H1 (cell line): ENCODE measurements at regions not wholly inside any gene's neighbourhood (a gene's known extent, or its start where the extent isn't known, plus 50 kb on each side); places are given as distances from the start of the nearest gene placed in this dataset.
A peak's percentile ranks its signal among the peaks of the same experiment; 100 is the strongest.

Experiments
- CTCF ChIA-PET: fragments of 300-600 bp; sonication (Branson Sonifier 250); formaldehyde crosslinking; loops from one replicate; lab custom pipeline; 2021; ENCODE audit not compliant: partially characterized antibody; lab: Charles Lee
- POLR2A ChIA-PET: fragments of 300-600 bp; sonication (Branson Sonifier 250); formaldehyde crosslinking; loops from one replicate; lab custom pipeline; 2021; ENCODE audit warnings: inconsistent platforms; ENCODE audit not compliant: partially characterized antibody; lab: Charles Lee
- DNase-seq, 2 experiments: peaks; one replicate each; pipeline versions ENCODE4 v3.0.0 to v3.0.0-alpha.2; 2010 to 2022; ENCODE audit warnings: low spot score in 2 of 2, low read depth in 1 of 2, mixed read lengths in 1 of 2
- FAIRE-seq: peaks from 2 replicates; lab custom pipeline; 2011; peaks lifted over from hg19 to GRCh38; lab: Jason Lieb, UNC
- H2AFZ ChIP-seq: 2 replicates; pipeline ENCODE4 v1.8.1; 2012; ENCODE audit warnings: low read length, inconsistent platforms
- H2AK5ac ChIP-seq: 2 replicates; pipeline ENCODE4 v1.6.1; 2013; ENCODE audit warnings: low read depth, low read length
- H2BK120ac ChIP-seq: replicated peaks from 2 replicates; pipeline ENCODE3; 2013; ENCODE audit warnings: low read depth, low read length, inconsistent platforms
- H2BK12ac ChIP-seq: 2 replicates; pipeline ENCODE4 v1.6.1; 2013; ENCODE audit warnings: low read depth, low read length
- H2BK15ac ChIP-seq: 2 replicates; pipeline ENCODE4 v1.6.1; 2013; ENCODE audit warnings: low read length
- H2BK20ac ChIP-seq: 2 replicates; pipeline ENCODE4 v1.6.1; 2013; ENCODE audit warnings: low read length
- H2BK5ac ChIP-seq: 2 replicates; pipeline ENCODE4 v1.6.1; 2013; ENCODE audit warnings: low read depth, low read length
- H3K14ac ChIP-seq: 2 replicates; pipeline ENCODE4 v1.6.1; 2013; ENCODE audit warnings: inconsistent platforms; ENCODE audit not compliant: insufficient read length
- H3K18ac ChIP-seq: 2 replicates; pipeline ENCODE4 v1.6.1; 2013; ENCODE audit warnings: low read length; ENCODE audit errors: extremely low read depth
- H3K23ac ChIP-seq: 2 replicates; pipeline ENCODE4 v1.6.1; 2013; ENCODE audit warnings: inconsistent platforms; ENCODE audit not compliant: insufficient read length
- H3K23me2 ChIP-seq: 2 replicates; pipeline ENCODE4 v1.6.1; 2013; ENCODE audit warnings: low read depth, low read length
- H3K27ac ChIP-seq: 2 replicates; pipeline ENCODE4 v1.6.1; 2011; ENCODE audit warnings: low read depth, low read length, inconsistent platforms
- H3K27me3 ChIP-seq, 4 experiments: replicated peaks in 1 of 4; 1 replicate in 1 of 4; 2 replicates in 3 of 4; pipeline versions ENCODE4 v1.6.1 to v1.8.1; 2011 to 2013; ENCODE audit warnings: low read length in 3 of 4, mild to moderate bottlenecking in 3 of 4, inconsistent platforms in 2 of 4, mixed read lengths in 2 of 4, moderate library complexity in 1 of 4; ENCODE audit not compliant: control insufficient read depth in 3 of 4, insufficient read depth in 3 of 4; ENCODE audit errors: extremely low read depth in 1 of 4
- H3K36me3 ChIP-seq, 4 experiments: 2 replicates each; pipeline versions ENCODE4 v1.6.1 to v1.8.1; 2011 to 2013; ENCODE audit warnings: mild to moderate bottlenecking in 4 of 4, low read length in 3 of 4, moderate library complexity in 2 of 4, control low read depth in 1 of 4, inconsistent platforms in 1 of 4; ENCODE audit not compliant: insufficient read depth in 4 of 4, control insufficient read depth in 2 of 4
- H3K4ac ChIP-seq: replicated peaks from 2 replicates; pipeline ENCODE3; 2013; ENCODE audit warnings: low read length, low read depth, mixed read lengths, inconsistent platforms; ENCODE audit not compliant: insufficient read length
- H3K4me1 ChIP-seq, 4 experiments: replicated peaks in 1 of 4; 1 replicate in 1 of 4; 2 replicates in 3 of 4; pipeline versions ENCODE4 v1.6.1 to v1.8.1; 2011 to 2013; ENCODE audit warnings: low read length in 3 of 4, inconsistent platforms in 2 of 4, mixed read lengths in 1 of 4; ENCODE audit not compliant: insufficient read depth in 4 of 4, control insufficient read depth in 3 of 4
- H3K4me2 ChIP-seq, 2 experiments: 2 replicates each; pipeline versions ENCODE4 v1.6.1 to v1.8.1; 2011 to 2013; ENCODE audit warnings: low read depth in 2 of 2, low read length in 2 of 2, control low read depth in 1 of 2, inconsistent platforms in 1 of 2, mild to moderate bottlenecking in 1 of 2; ENCODE audit not compliant: insufficient read depth in 1 of 2
- H3K4me3 ChIP-seq, 4 experiments: fragments of 200-600, 300-600 bp in 1 of 4; sonication (generic), shearing (Covaris generic), sonication (Bioruptor Twin) in 1 of 4; 2 replicates each; pipeline versions ENCODE4 v1.5.1 to v1.8.1; 2011 to 2016; ENCODE audit warnings: low read length in 4 of 4, low read depth in 3 of 4, control low read depth in 2 of 4, inconsistent platforms in 2 of 4, mild to moderate bottlenecking in 2 of 4, mixed read lengths in 1 of 4, moderate library complexity in 1 of 4; ENCODE audit not compliant: insufficient read depth in 2 of 4; ENCODE audit errors: extremely low read depth in 1 of 4
- H3K56ac ChIP-seq: replicated peaks from 2 replicates; pipeline ENCODE3; 2013; ENCODE audit warnings: low read depth, mild to moderate bottlenecking, mixed read lengths, low read length, inconsistent platforms; ENCODE audit not compliant: insufficient read length
- H3K79me1 ChIP-seq: 2 replicates; pipeline ENCODE4 v1.6.1; 2013; ENCODE audit warnings: low read depth, low read length, control low read depth
- H3K79me2 ChIP-seq, 2 experiments: 2 replicates each; pipeline versions ENCODE4 v1.6.1 to v1.8.1; 2012 to 2013; ENCODE audit warnings: low read length in 2 of 2, mild to moderate bottlenecking in 2 of 2, inconsistent platforms in 1 of 2; ENCODE audit not compliant: insufficient read depth in 2 of 2, control insufficient read depth in 1 of 2
- H3K9ac ChIP-seq, 4 experiments: replicated peaks in 1 of 4; 1 replicate in 1 of 4; 2 replicates in 3 of 4; pipeline versions ENCODE4 v1.6.1 to v1.8.1; 2011 to 2013; ENCODE audit warnings: low read depth in 3 of 4, low read length in 3 of 4, control low read depth in 2 of 4, mild to moderate bottlenecking in 2 of 4, moderate library complexity in 2 of 4, inconsistent platforms in 1 of 4; ENCODE audit errors: extremely low read depth in 1 of 4
- H3K9me3 ChIP-seq, 2 experiments: 2 replicates each; pipeline versions ENCODE4 v1.6.1 to v1.8.1; 2012 to 2013; ENCODE audit warnings: mild to moderate bottlenecking in 2 of 2, moderate library complexity in 2 of 2, control low read depth in 1 of 2, inconsistent platforms in 1 of 2, low read depth in 1 of 2, low read length in 1 of 2, mixed read lengths in 1 of 2; ENCODE audit not compliant: insufficient read depth in 2 of 2
- H4K20me1 ChIP-seq, 2 experiments: replicated peaks in 1 of 2; 2 replicates each; pipeline versions ENCODE3 to v1.8.1; 2011 to 2013; ENCODE audit warnings: inconsistent platforms in 2 of 2, low read length in 2 of 2, mild to moderate bottlenecking in 1 of 2; ENCODE audit not compliant: insufficient read depth in 2 of 2, control insufficient read depth in 1 of 2
- H4K5ac ChIP-seq: 2 replicates; pipeline ENCODE4 v1.6.1; 2013; ENCODE audit warnings: low read length, low read depth, mixed read lengths, inconsistent platforms; ENCODE audit not compliant: insufficient read length
- H4K8ac ChIP-seq: 2 replicates; pipeline ENCODE4 v1.8.0; 2013; ENCODE audit warnings: mild to moderate bottlenecking, moderate library complexity, low read length, inconsistent platforms; ENCODE audit not compliant: insufficient read depth; ENCODE audit errors: extremely low read depth
- H4K91ac ChIP-seq: replicated peaks from 2 replicates; pipeline ENCODE3; 2013; ENCODE audit warnings: low read length, mixed read lengths, inconsistent platforms; ENCODE audit not compliant: insufficient read length
- ASH2L ChIP-seq: fragments of 200-600, 300-600 bp; sonication (generic); IDR thresholded peaks from one replicate; pipeline ENCODE4 v1.7.1; 2017; ENCODE audit warnings: low read length
- CBX8 ChIP-seq: fragments of 300-800, 300-1000 bp; sonication (generic); IDR thresholded peaks from 2 replicates; pipeline ENCODE4 v1.7.1; 2016; ENCODE audit warnings: low read depth, low read length, borderline replicate concordance
- EZH2 ChIP-seq: fragments of 200-600 bp; sonication (generic); IDR thresholded peaks from 2 replicates; pipeline ENCODE4 v1.7.1; 2012; ENCODE audit warnings: low read depth, mild to moderate bottlenecking, moderate library complexity, low read length, inconsistent platforms; ENCODE audit not compliant: severe bottlenecking
- HDAC2 ChIP-seq, 2 experiments: fragments of 300-600 bp in 1 of 2; sonication (generic) in 1 of 2; IDR thresholded peaks; 2 replicates each; pipeline ENCODE4 v1.6.1; 2011 to 2012; ENCODE audit warnings: low read depth in 2 of 2, low read length in 2 of 2, mild to moderate bottlenecking in 2 of 2, moderate library complexity in 2 of 2, borderline replicate concordance in 1 of 2, inconsistent platforms in 1 of 2
- JUND ChIP-seq: IDR thresholded peaks from 2 replicates; pipeline ENCODE4 v1.6.1; 2011; ENCODE audit warnings: mild to moderate bottlenecking, improper control_type of control experiment, low read length
- MAFK ChIP-seq: IDR thresholded peaks from 2 replicates; pipeline ENCODE4 v1.6.1; 2012; ENCODE audit warnings: low read depth, mild to moderate bottlenecking, improper control_type of control experiment, low read length
- PHF8 ChIP-seq: fragments of 200-600 bp; sonication (generic); conservative IDR thresholded peaks from 2 replicates; pipeline ENCODE4 v1.7.1; 2012; ENCODE audit warnings: low read depth, mild to moderate bottlenecking, inconsistent platforms, low read length, moderate library complexity
- POU5F1 ChIP-seq: IDR thresholded peaks from 2 replicates; pipeline ENCODE4 v1.6.1; 2011; ENCODE audit warnings: low read depth, mild to moderate bottlenecking, low read length, moderate library complexity
- RBBP5 ChIP-seq: IDR thresholded peaks from 2 replicates; pipeline ENCODE4 v1.7.1; 2012; ENCODE audit warnings: low read depth, mild to moderate bottlenecking, inconsistent platforms, low read length, moderate library complexity, borderline replicate concordance
- TAF1 ChIP-seq: IDR thresholded peaks from 2 replicates; pipeline ENCODE4 v1.6.1; 2011; ENCODE audit warnings: mild to moderate bottlenecking, low read depth, low read length
- TBP ChIP-seq: IDR thresholded peaks from 2 replicates; pipeline ENCODE4 v1.6.1; 2011; ENCODE audit warnings: low read depth, low read length, improper control_type of control experiment
- TCF12 ChIP-seq: IDR thresholded peaks from 2 replicates; pipeline ENCODE4 v1.6.1; 2011; ENCODE audit warnings: low read depth, mild to moderate bottlenecking, low read length
- WGBS, 2 experiments: shearing (Covaris generic) in 1 of 2; methylation state at CpG; one replicate each; pipeline versions ENCODE4 v1.1.6 to v1.1.7; 2013 to 2015; ENCODE audit warnings: low lambda C conversion rate in 2 of 2, mixed read lengths in 2 of 2, inconsistent platforms in 1 of 2, low coverage in 1 of 2, missing lambda C conversion rate in 1 of 2; ENCODE audit not compliant: insufficient replicate concordance in 2 of 2, insufficient coverage in 1 of 2, insufficient read length in 1 of 2; ENCODE audit errors: extremely low coverage in 1 of 2, missing lambda C conversion rate in 1 of 2; 5-methylcytosine and 5-hydroxymethylcytosine counted together

DNA sequence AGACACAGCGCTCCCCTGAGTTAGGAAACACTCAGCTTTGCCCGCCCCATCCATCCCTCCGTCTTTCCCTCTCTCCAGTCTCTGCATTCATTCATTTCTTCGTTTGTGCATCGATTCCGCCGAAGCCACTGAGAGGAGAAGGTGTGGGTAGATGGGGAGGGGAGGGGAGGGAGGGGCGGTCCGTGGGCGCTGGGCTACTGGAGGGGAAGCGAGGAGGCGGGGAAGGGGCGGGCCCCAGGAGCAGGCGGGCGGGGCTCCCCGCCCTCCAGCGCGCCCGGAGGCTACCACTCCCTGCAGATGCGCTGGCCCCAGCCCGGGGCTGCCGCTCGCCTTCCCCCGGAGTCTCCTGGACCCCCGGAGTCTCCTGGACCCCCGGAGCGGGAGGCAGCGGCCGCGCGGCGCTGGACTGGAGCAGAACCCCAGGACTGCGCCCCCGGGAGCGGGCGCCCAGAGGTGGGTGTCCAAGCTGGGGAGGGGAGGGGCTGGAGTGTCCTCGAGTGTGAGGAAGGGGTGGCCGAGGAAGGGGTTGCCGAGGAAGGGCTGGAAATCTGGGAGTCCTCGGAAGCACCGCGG is 159.5 kb downstream of the C9orf152 start:
- H3K56ac ChIP-seq = peak overlapping the region; percentile 43
- H4K91ac ChIP-seq = peak overlapping the region; percentile 99
- FAIRE-seq (no peak), DNase-seq (peak; percentile 49 to 81)
- peak overlapping the region; percentile 78 for H4K5ac ChIP-seq
- peak overlapping the region; percentile 55 to 74 (median 61) for H3K9ac ChIP-seq
- H2BK12ac ChIP-seq = peak overlapping the region; percentile 99
- peak overlapping the region; percentile 92 for H3K4ac ChIP-seq
- ChIA-PET CTCF (interaction anchor here (0.9 to 2.0 kb wide), 8 partner anchors 9 to 57 kb away, joined by 3 to 6 read pairs (median 5); no protein-coding TSS in a partner anchor), POLR2A (interaction anchor here (0.8 to 2.0 kb wide), 6 partner anchors 12 to 208 kb away, joined by 3 to 7 read pairs (median 4); partner anchors contain the start of gene TXN)
- H3K14ac ChIP-seq = peak overlapping the region; percentile 100
- H3K18ac ChIP-seq = peak overlapping the region; percentile 93
- peak overlapping the region; percentile 89 for H2AK5ac ChIP-seq
- peaks cover 16% of the 10 kb centered on the region for H3K23me2 ChIP-seq
- H4K8ac ChIP-seq = peak overlapping the region; percentile 95; the same call in 1 of the 2 replicates
- H3K4me2 ChIP-seq = peak overlapping the region; percentile 99 to 100
- peak overlapping the region; percentile 68 to 99 (median 86) for H3K4me3 ChIP-seq
- H3K27ac ChIP-seq = peak overlapping the region; percentile 75; the same call in 1 of the 2 replicates
- H3K27me3 ChIP-seq = peaks cover 0 to 12% (median 7%) of the 10 kb centered on the region in 4 experiments; a peak in 4 of 7 replicates
- H2AFZ ChIP-seq = peak overlapping the region; percentile 45; the same call in 1 of the 2 replicates
- H3K23ac ChIP-seq = peak overlapping the region; percentile 99
- H2BK120ac ChIP-seq = peak overlapping the region; percentile 88
- H3K9me3 ChIP-seq = no peaks in the 10 kb centered on the region
- H4K20me1 ChIP-seq = peaks cover 5 to 8% of the 10 kb centered on the region in 2 experiments
- H3K4me1 ChIP-seq = peaks cover 4 to 10% (median 7%) of the 10 kb centered on the region in 4 experiments; a peak in 6 of 7 replicates
- no peaks in the 10 kb centered on the region; the same call in 1 of the 2 replicates for H3K79me1 ChIP-seq
- peaks cover 0 to 45% of the 10 kb centered on the region in 2 experiments; a peak in 3 of 4 replicates for H3K79me2 ChIP-seq
- H3K36me3 ChIP-seq = no peaks in the 10 kb centered on the region
- H2BK5ac ChIP-seq = peak overlapping the region; percentile 93
- WGBS, 2 experiments = 0% methylated on average over 13 of the region's 42 CpGs; no CpG with 5 or more reads in 1 of the 2 experiments
- peak overlapping the region; percentile 96; the same call in 1 of the 2 replicates for H2BK20ac ChIP-seq
- H2BK15ac ChIP-seq = peak overlapping the region; percentile 88; the same call in 1 of the 2 replicates
- TF ChIP-seq TBP (peak; percentile 64; the same call in 1 of the 2 replicates), MAFK (no peak), ASH2L (peak; percentile 9), EZH2 (no peak), RBBP5 (peak; percentile 26), POU5F1 (no peak), HDAC2 (IDR thresholded peaks at IDR 0.05; ENCODE audit: borderline replicate concordance in 1 of 2, low read depth in 2 of 2, low read length in 2 of 2) (peak in 1 of 2 experiments; percentile 73; a peak in 1 of 4 replicates), TCF12 (no peak), TAF1 (peak; percentile 66), PHF8 (peak; percentile 68), JUND (no peak), CBX8 (no peak)
